ENCODE measurements at regions not wholly inside any gene's neighbourhood (a gene's known extent, or its start where the extent isn't known, plus 50 kb on each side); places are given as distances from the start of the nearest gene placed in this dataset.
"Not testable (repeated sequence)": the region's sequence is repeated elsewhere in the genome, so short reads cannot be mapped to it uniquely, and the experiment has no call there.

DNA sequence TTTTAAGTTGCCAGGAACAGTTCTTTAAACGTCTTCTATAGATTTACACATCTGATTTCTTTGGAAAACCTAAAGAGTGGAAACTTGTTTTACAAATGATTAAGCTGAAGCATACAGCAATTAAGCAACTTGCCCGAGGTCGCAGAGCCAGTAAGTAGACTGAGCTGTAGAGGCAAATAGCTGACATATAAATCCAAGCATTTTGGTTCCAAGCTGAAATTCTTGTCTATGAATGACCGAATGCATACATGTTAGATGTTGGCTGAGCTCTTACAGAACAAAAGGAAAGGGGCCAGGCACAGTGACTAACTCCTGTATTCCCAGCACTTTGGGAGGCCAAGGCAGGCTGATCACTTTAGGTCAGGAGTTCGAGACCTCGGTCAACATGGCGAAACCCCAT, 101.8 kb upstream of the SGK1 start:
- no peak for DNase-seq

DNA sequence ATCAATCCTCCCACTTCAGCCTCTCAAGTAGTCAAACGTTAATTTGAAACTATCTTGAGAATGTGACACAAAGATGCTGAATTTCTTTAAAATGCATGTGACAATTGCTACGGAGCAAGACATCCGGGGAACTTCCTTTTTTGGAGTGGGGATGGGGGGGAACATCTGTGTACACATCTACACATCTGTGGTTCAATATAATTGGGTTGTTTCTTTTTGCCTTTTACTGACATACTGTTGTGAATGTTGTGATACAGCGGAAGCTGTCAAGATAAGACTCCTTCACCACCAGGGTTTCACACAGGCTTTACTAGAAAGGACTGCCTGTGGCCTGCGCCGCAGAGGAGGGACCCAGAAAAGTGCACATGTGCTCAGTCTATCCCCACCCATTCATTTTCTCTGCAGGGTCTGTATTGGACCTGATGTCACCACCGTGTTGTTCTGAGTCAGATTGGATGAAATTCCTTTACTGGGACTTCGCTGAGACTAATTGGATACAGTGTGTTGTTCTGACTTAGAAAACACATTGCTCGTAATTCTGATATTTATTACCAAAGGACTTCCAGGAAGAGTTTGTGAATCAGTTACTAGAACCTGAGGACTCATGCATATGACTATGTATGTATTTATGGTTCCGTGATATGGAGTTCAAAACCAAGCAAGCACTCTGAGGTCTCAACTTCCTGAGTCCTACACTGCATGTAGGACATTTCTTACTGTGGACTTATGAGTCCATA, 98.7 kb upstream of the SGK1 start:
- no peak for DNase-seq

DNA sequence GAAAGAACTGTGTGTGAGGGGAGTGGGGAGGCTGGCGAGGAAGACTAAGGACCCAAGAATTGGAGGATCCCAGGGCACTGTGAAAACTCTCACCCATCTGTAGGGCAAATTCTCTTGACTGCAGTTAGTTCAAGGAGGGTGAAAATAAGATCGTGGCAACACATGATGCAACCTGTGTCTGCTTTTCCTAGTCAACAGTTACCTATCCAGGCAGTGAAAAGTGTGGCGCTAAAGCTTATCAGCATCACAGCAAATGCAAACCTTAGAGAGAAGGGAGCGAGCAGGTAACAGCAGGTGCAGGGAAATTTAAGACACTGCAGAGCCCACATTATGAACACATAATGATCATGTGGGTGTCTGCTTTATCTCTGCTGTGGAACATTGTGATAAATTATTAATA, 97.7 kb upstream of the SGK1 start:
- DNase-seq, result no peak

DNA sequence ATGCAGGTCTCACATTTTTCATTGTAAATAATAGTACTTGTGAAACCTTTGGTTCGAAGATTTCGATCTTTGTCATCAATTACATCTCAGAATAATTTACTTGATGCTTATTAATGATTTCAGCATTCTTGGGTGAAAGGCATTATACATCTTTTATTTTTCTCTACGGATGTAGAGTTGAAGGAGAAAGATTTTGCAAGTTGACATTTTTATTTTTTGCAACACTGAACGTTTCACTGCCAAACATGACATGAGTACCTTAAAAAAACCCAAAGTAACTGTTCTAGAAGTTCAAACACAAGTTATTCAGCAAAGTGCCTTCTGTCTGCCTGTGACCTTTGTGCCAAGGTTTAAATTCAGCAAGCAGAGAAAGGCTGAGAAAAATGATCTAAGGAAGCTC, 97.3 kb upstream of the SGK1 start:
- no peak for DNase-seq

DNA sequence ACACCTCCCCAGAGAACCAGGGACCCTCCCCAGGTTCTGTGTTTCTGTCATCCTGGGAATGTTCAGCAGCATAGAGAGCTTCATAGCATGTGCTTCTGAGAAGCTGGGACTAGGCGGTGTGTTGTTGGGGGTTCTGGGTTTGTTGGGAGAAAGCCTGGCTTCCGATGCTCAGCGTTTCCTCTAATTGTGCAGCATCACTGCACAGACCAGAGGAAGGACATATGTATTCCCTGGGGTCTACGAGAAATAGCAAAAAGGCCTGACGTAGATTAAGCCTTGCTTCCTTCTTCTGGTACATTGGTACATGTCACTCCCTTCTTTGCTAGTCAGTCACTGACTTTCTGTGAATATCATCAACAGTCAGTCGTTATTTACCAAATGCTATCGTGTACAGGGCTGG, 96.9 kb upstream of the SGK1 start:
- no peak for DNase-seq

DNA sequence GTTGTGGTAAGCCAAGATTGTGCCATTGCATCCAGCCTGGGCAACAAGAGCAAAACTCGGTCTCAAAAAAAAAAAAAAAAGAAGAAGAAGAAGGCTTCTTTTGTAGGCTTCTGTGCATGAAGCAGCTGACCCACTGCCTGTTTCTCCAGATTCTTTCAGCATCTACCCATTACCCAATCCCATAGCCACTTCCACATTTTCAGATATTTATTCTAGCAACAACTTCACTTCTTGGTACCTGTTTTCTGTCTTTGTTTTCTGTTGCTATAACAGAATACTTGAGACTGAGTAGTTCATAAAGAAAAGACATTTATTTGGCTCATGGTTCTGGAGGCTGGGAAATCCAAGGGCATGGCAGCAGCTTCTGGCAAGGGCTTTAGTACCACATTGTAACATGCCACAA, 95.3 kb upstream of the SGK1 start:
- no peak for DNase-seq

DNA sequence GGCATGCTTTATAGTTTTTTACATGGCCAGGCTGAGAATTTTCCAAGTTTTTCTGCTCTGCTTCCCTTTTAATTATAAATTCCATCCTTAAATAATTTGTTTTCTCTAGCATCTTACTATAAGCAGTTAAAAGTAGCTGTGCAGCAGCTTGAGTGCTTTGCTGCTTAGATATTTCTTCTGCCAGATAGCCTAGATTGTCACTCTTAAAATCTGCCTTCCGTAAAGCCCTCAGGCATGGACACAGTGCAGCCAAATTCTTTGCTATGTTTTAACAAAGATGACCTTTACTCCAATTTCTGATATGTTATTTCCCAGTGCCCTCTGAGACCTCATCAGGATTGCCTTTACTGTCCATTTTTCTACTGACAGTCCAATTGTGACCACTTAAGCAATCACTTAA, 92.6 kb upstream of the SGK1 start:
- DNase-seq, result no peak

DNA sequence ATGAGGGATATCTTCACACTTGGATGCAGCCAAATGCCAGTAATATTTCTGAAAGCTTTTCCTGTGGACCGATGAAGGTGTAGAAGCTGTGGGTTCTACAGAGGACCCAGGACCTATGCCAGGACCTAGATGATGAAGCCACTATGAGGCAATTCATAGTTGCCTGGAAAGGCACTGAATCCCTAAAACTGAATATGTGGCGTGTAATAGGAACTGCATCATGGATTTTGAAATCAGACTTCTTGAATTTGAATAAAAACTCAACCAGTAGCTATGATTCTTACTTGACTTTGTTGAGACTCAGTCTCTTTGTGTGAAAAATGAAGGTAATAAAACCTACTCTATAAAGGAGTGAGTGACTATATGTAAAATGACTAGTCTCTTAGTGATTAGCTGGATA, 89.9 kb upstream of the SGK1 start:
- no peak for DNase-seq

DNA sequence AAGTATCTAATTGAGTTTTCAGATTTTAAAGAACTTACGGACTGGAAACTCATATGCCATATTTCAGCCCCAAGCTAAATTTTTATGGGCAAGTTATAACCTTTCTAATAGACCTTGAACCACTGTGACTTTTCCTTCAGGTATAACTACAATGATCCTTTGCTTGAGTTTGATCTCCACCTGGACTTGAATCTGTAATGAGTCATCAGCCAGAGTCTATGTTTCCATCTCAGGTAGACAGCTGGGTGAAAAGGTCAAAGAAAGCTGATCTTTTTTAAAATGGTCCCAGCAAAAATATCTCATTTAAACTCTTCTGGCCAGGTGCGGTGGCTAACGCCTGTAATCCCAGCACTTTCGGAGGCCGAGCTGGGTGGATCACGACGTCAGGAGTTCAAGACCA, 88.4 kb upstream of the SGK1 start:
- DNase-seq, result no peak

DNA sequence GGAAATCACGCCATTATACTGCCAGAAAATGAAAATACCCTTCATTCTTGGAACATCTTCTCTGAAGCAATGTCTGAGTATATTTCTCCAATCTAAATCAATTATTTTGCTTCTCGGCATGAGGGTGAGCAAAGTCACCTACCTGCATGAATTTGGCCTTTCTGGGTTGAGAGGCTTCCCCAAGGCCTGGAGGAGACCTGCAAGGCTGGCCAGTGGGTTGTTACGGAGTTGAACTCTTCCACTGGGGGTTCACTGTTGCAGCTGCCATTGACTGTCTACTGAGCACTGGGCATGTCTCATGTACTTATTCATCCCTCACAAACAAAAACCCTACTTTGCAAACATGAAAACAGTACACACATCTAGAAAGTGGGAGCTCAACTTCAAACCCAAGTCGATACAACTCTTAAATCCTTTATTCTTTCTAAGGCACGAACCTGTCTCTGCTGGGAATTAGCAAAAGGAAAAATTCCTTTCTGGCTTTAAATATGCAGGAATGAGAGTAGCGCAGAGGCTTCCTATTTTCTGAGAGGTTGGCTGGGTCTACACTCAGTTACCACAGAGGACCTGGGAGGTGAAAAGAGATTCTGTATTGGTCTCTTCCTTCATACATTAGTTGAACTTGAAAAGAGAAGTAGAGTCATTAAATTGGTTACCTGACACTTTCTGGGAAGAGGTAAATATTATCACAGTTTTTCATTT, 87.6 kb upstream of the SGK1 start:
- DNase-seq, result no peak

DNA sequence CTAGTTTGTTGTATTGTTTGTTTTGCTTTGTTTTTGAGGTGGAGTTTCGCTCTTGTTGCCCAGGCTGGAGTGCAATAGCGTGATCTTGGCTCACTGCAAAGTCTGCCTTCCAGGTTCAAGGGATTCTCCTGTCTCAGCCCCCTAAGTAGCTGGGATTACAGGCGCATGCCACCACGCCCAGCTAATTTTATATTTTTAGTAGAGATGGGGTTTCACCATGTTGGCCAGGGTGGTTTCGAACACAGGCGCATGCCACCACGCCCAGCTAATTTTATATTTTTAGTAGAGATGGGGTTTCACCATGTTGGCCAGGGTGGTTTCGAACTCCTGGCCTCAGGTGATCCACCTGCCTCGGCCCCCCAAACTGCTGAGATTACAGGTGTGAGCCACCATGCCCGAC, 85.4 kb upstream of the SGK1 start:
- not testable (repeated sequence) for DNase-seq

DNA sequence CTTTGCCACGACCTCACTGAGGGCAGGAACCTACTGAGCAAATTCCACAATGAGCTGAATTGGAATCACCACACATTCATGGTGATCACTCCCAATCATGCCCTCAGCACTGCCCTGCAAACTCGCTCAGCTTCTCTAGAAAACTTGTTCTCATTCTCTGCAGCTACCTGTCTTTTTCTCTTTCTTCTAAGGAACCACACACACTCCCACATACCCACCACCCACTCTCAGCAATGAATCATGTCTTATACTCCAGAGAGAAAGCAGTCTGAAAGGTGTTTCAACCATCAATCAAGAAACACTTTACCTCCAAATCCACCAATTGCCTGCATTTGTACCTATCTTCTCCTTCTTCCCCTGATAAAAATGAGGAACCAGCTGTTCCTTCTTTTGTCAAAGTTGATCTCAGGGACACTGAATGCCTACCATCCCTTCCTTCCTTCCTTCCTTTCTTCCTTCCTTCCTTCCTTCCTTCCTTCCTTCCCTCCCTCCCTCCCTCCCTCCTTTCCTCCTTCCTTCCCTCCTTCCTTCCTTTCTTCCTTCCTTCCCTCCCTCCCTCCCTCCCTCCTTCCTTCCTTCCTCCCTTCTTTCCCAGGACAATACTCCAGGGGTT, 84.6 kb upstream of the SGK1 start:
- no peak for DNase-seq

DNA sequence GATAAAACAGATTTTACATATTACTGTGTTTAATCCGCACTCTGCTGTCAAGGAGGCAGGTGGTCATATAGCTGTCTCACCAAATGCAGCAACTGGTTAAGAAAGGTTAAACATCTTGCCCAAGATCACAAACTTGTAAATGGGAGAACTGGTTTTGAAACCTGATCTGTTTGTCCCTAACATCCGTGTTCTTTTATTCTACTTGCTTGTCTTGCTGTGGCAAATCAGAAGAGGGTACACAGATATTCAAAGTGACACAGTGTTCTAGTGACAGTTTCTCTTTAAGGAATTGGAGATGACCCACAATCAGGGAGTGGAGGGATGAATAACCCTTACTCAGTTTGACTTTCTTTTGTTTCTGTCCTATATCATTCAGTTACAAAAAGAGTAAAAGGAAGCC, 83.0 kb upstream of the SGK1 start:
- DNase-seq, result no peak

DNA sequence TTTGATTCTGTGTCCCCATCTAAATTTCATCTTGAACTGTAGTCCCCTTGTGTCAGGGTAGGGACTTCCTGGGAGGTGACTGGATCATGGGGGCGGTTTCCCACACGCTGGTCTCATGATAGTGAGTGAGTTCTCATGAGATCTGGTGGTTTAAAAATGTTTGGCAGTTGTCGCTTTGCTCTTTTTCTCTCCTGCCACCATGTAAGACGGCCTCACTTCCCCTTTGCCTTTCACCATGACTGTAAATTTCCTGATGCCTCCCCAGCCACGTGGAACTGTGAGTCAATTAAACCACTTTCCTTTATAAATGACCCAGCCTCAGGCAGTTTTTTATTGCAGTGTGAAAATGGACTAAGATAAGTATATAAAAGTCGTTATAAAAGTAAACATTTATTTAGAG, 80.5 kb upstream of the SGK1 start:
- DNase-seq, result no peak

DNA sequence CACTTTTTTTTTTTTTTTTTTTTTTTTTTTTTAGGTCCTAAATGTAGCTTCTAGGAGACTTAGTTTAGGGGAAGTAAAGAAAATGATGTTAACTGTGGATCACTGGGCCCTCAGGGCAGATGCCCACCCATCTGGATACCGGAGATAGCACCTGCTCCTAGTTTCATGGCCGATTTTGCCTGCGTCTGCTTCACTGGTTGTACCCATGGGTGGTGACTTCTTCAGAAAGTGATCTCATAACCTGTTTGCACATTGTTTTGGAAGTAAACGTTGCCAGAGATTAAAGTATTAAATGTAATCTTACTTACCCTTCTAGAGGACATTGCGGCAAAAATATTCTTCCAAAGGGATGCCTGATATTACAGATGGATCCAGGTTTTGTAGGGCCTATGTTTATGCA, 79.8 kb upstream of the SGK1 start:
- DNase-seq, result no peak

DNA sequence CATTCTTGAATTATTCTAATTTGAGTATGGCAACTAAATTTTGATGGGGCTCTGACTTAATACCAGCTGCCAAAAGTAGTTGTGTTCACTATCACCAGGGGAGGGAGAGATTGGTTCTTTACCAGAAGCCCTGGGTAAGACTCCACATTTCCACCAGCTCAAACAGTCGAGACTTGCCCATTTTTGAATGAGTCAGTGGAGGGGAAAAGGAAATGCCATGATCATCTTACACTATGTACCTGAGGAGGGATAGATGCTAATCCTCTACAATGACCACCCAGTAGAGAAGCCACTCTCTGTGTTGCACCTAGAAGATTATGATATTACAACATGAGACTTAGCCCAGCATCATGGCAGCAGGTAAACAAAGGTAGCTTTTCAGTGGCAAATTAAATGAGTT, 77.0 kb upstream of the SGK1 start:
- no peak for DNase-seq

DNA sequence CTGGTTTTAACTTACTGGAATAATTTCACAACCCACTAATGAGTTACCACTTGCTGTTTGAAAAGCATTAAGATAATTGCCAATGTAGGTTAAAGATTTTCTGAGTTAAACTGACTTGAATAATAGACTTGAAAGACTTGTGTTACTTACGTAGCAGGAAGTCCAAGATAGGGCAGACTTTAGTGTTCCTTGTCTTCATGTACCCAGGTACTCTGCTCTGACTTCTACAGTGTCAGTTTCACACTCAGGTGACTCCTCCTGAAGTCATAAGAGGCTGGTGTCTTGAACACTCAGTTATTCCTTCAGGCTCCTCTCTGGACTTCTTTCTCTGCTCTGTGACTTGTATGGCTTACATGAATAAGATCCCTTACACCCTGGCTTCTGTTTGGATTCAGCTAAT, 76.3 kb upstream of the SGK1 start:
- no peak for DNase-seq

DNA sequence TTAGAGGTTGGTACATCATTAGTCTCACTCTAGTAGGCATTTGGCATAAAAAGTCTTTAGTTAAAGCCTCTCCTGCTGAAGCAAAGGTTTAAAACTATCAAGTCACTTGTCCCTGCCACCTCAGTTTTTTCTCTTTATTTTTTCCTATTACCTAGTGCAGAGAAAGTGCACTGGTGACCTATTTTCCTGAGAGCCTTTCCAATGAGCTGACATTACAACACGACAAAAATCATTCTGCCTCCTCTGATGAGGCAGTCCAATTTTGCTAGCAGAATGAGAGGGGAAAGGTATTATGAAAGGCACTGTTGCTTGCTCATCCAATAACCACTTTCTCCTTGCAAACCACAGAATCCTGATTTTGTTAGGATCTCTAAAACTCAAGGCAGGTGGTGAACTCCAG, 73.3 kb upstream of the SGK1 start:
- DNase-seq, result peak; percentile 41

DNA sequence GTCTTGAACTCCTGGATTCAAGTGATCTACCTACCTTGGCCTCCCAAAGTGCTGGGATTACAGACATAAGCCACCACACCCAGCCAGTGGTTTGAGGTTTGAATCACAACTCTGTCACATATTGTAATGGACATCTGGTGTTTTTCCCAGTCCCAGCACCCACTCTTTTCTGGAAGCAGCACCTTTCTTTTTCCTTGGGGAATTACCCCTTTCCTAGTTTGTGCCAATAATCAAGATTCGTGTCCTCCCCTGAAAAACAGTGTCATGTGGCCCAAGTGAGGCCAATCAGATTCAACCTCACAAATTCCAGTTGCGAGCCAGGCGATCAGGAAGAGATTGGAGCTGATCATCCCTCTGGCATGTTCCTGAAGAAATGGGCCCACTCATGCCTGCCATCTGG, 71.7 kb upstream of the SGK1 start:
- no peak for DNase-seq

DNA sequence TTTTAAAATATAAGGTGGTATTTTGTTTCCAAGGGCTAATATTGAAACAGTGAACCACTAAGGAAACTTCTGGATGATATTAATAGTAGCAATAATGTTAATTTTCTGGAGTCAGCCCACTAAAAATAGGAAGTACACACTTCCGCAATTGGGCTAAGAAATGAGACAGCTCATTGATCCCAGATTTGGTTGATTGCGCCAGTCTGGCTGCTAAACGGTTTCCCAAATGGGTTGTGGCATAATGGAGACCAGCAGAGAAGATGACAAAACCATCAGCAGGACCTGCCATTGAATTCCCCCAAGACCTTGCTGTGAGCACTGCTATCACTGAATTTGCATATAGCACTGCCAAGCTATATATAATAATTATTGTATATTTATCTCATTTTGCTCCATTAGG, 71.2 kb upstream of the SGK1 start:
- no peak for DNase-seq

DNA sequence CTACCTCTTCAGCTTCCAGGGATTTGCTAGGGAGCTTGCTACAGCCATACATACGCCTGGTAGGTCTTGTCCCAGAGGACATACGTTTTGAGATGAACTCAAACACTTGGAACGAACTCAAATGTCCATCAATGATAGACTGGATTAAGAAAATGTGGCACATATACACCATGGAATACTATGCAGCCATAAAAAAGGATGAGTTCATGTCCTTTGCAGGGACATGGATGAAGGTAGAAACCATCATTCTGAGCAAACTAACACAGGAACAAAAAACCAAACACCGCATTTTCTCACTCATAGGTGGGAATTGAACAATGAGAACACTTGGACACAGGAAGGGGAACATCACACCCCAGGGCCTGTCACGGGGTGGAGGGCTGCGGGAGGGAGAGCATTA, 68.6 kb upstream of the SGK1 start:
- DNase-seq, result not testable (repeated sequence)

DNA sequence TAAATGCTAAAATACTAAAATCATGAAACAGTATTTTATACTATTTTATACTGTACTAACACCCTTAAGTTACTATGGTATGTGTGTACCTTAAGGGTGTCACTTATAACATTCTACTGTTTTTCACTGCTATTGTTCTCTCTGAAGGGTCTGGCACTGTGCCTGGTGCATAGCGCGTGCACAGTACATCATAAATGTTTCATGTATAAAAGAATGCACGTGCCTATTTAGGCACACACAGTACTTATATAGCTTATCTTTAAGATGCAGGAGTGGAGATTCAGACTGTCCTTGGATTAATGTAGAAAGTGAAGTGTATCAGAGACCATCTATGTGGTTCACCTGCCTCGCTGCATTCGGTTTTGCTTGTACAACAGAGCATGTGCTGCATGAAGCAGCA, 64.0 kb upstream of the SGK1 start:
- DNase-seq, result peak; percentile 30

DNA sequence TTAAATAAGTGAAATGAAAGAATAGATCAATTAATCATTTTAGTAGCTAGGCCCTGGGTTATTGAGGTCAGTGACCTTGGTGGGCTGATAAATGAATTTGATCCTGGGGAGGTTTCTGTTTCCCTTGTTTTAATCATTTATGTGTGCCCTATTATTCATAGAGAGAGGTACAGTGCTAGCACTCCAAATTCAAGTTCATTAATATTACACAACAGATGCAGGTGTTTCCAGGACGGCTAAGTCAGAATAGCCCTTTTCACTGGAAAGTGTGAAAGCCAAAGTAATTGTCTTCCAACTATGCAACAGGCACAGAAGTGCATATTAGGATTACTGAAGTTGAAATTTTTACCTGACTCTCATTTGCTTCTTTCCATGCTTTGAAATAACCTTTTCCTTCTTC, 61.7 kb upstream of the SGK1 start:
- no peak for DNase-seq

DNA sequence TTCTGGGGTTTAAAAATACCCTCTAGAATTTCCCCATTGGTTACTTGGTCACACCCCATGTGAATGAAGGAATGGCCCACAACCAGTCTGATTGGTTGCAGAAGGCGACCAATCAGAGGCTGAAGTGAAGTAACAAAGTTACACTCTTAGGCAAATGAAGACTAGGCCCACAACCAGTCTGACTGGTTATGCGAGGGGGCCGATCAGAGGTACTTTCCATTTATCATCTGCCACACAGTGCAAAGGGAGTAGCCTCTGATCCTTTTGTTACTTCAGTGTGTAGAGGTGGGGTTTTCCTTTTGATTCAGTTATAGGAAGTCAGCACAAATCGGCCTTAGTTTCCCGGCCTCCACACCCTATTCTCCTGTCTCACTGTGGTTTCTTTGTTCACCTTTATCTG, 61.2 kb upstream of the SGK1 start:
- peak; percentile 29 for DNase-seq

DNA sequence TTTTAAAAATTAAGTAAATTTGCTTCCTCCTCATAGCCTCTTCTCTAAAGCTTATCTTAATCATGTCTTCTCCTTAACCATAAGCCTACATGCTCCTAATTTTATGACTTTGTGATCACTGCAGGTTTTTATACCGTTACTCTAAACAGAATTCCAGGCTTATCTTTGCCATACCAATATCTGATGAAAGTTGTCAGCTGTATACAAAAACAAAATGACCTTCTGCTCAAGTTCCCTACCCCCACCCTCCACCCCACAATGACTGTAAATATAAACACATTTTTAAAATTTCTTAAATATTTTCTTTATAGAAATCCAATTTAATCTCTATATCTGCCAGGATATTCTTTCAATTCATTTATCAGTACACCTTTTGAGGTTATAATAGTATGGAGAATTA, 60.5 kb upstream of the SGK1 start:
- no peak for DNase-seq
